ENCODE measurements at regions not wholly inside any gene's neighbourhood (a gene's known extent, or its start where the extent isn't known, plus 50 kb on each side); places are given as distances from the start of the nearest gene placed in this dataset.

- TF ChIP-seq CTCF (IDR thresholded peaks at IDR 0.05) (no peak), POLR2A (IDR thresholded peaks at IDR 0.05) (no peak)
Observed at GRCh38 chr14:89667983-89668382, 250.9 kb upstream of the FOXN3 start.

All from vagina (tissue), 2 donors.